Naive B cell (primary cell): ENCODE measurements at regions not wholly inside any gene's neighbourhood (a gene's known extent, or its start where the extent isn't known, plus 50 kb on each side); places are given as distances from the start of the nearest gene placed in this dataset.
"Not testable (repeated sequence)": the region's sequence is repeated elsewhere in the genome, so short reads cannot be mapped to it uniquely, and the experiment has no call there.

Source experiments
- ATAC-seq, 2 donors: fragments of 150-1000 bp; cut with Tn5 transposase; 2 replicates each; pipeline ENCODE4 v1.10.0; 2021; ENCODE audit warnings: low read depth in 2 of 2, mild to moderate bottlenecking in 2 of 2, moderate library complexity in 2 of 2
- DNase-seq: peaks from one replicate; pipeline ENCODE4 v3.0.0; 2022
- H3K27ac Mint-ChIP-seq, 6 donors: one replicate each; pipeline ENCODE4 v1.8.0; 2020 to 2022; ENCODE audit warnings: mild to moderate bottlenecking in 6 of 6, mixed read lengths in 6 of 6, moderate library complexity in 5 of 6, inconsistent platforms in 2 of 6
- H3K27me3 Mint-ChIP-seq, 3 donors: one replicate each; pipeline ENCODE4 v1.8.0; 2021 to 2022; ENCODE audit warnings: mixed read lengths in 3 of 3, mild to moderate bottlenecking in 1 of 3
- H3K36me3 Mint-ChIP-seq, 2 donors: one replicate each; pipeline ENCODE4 v1.8.0; 2020 to 2022; ENCODE audit warnings: mixed read lengths in 2 of 2, inconsistent platforms in 1 of 2, mild to moderate bottlenecking in 1 of 2
- H3K4me1 Mint-ChIP-seq, 3 donors: one replicate each; pipeline ENCODE4 v1.8.0; 2020 to 2022; ENCODE audit warnings: mixed read lengths in 3 of 3, inconsistent platforms in 1 of 3, mild to moderate bottlenecking in 1 of 3, moderate library complexity in 1 of 3
- H3K4me3 Mint-ChIP-seq, 8 donors: one replicate each; pipeline ENCODE4 v1.8.0; 2020 to 2022; ENCODE audit warnings: mild to moderate bottlenecking in 8 of 8, mixed read lengths in 8 of 8, moderate library complexity in 8 of 8, inconsistent platforms in 2 of 8
- H3K9me3 Mint-ChIP-seq, 7 donors: one replicate each; pipeline ENCODE4 v1.8.0; 2020 to 2022; ENCODE audit warnings: mixed read lengths in 7 of 7, mild to moderate bottlenecking in 5 of 7, inconsistent platforms in 2 of 7, moderate library complexity in 1 of 7

GRCh38 chr15:54749461-54749860, 447.3 kb downstream of the RSL24D1 start:
- ATAC-seq, H3K27me3 Mint-ChIP-seq, H3K36me3 Mint-ChIP-seq, H3K4me3 Mint-ChIP-seq, H3K4me1 Mint-ChIP-seq, DNase-seq, H3K27ac Mint-ChIP-seq: not testable (repeated sequence)
- peaks cover 4 to 19% (median 17%) of the 10 kb centered on the region in 7 donors for H3K9me3 Mint-ChIP-seq

- Mint-ChIP-seq H3K4me3 (peak overlapping the region in 1 of 8 donors; percentile 8), H3K4me1 (peaks cover 0 to 12% (median 6%) of the 10 kb centered on the region in 3 donors), H3K36me3 (no peaks in the 10 kb centered on the region), H3K9me3 (peaks cover 23 to 64% (median 30%) of the 10 kb centered on the region in 7 donors), H3K27me3 (no peaks in the 10 kb centered on the region), H3K27ac (peak overlapping the region in 1 of 6 donors; percentile 22)
- DNase-seq (peak; percentile 7), ATAC-seq (no peak)
Observed at GRCh38 chr15:54722342-54722986, 474.3 kb downstream of the RSL24D1 start.

- no peak for ATAC-seq
- no peak overlapping the region for H3K27ac Mint-ChIP-seq
Observed at GRCh38 chr15:54719325-54719724, 477.4 kb downstream of the RSL24D1 start.

GRCh38 chr15:54707805-54708752, 488.7 kb downstream of the RSL24D1 start:
- no peaks in the 10 kb centered on the region for H3K27me3 Mint-ChIP-seq
- no peak overlapping the region for H3K4me3 Mint-ChIP-seq
- H3K4me1 Mint-ChIP-seq = no peaks in the 10 kb centered on the region
- no peaks in the 10 kb centered on the region for H3K36me3 Mint-ChIP-seq
- peaks cover 0 to 11% (median 2%) of the 10 kb centered on the region in 7 donors for H3K9me3 Mint-ChIP-seq
- DNase-seq (no peak), ATAC-seq (no peak)
- no peak overlapping the region for H3K27ac Mint-ChIP-seq

More at GRCh38 chr15:54719325-54719724, 477.4 kb downstream of the RSL24D1 start:
- Mint-ChIP-seq H3K27me3 (no peaks in the 10 kb centered on the region), H3K9me3 (peaks cover 21 to 49% (median 23%) of the 10 kb centered on the region in 7 donors), H3K4me3 (no peak overlapping the region), H3K4me1 (peaks cover 0 to 12% (median 6%) of the 10 kb centered on the region in 3 donors), H3K36me3 (no peaks in the 10 kb centered on the region)
- no peak for DNase-seq

GRCh38 chr15:54687628-54688027, 509.1 kb downstream of the RSL24D1 start:
- Mint-ChIP-seq H3K27ac (no peak overlapping the region), H3K4me1 (no peaks in the 10 kb centered on the region), H3K9me3 (no peaks in the 10 kb centered on the region), H3K4me3 (no peak overlapping the region), H3K36me3 (no peaks in the 10 kb centered on the region), H3K27me3 (no peaks in the 10 kb centered on the region)
- ATAC-seq = no peak
- no peak for DNase-seq
